AG09319 (cell line): ENCODE measurements at regions not wholly inside any gene's neighbourhood (a gene's known extent, or its start where the extent isn't known, plus 50 kb on each side); places are given as distances from the start of the nearest gene placed in this dataset.

Experiments
- DNase-seq: peaks from one replicate; pipeline ENCODE4 v3.0.0-alpha.2; 2010; ENCODE audit warnings: low read depth; ENCODE audit errors: extremely low read depth
- TF ChIP-seq, protein P1 (sequence below): IDR thresholded peaks from 2 replicates; pipeline ENCODE4 v1.5.1; 2011; ENCODE audit warnings: low read depth, mild to moderate bottlenecking, inconsistent platforms, low read length, moderate library complexity

DNA sequence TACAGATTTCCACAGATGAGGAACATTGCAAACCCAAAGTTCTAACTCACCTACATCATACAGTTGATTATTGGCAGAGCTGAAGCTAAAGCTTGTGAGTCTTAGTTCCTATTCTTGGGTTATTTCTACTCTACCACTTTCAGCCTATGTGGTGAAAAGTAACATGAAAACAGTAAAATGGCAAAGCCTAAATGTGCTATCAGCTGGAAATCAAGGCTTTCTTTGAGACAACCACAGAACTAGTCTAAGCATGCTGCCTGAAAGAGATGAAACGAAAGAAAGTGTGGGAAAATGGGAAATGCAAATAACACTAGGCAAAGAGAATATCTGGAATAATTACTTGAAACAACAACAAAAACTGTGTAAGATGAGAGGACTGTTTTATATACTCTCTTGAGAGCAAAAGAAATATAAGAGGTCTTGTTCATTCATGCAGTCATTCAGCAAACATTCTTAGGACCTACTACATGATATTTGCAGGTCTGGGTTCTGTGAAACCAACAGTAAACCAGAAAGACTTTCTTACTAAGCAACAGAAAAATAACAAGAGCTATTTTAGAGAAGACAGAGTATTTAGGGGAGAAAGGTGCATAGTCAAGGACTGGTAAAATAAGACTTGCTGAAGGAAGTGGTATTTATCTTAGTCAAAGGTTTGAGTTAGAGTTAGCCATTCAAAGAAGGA lies 437.1 kb downstream of the HTR7 start:
- DNase-seq: no peak
- TF ChIP-seq, protein P1, sequence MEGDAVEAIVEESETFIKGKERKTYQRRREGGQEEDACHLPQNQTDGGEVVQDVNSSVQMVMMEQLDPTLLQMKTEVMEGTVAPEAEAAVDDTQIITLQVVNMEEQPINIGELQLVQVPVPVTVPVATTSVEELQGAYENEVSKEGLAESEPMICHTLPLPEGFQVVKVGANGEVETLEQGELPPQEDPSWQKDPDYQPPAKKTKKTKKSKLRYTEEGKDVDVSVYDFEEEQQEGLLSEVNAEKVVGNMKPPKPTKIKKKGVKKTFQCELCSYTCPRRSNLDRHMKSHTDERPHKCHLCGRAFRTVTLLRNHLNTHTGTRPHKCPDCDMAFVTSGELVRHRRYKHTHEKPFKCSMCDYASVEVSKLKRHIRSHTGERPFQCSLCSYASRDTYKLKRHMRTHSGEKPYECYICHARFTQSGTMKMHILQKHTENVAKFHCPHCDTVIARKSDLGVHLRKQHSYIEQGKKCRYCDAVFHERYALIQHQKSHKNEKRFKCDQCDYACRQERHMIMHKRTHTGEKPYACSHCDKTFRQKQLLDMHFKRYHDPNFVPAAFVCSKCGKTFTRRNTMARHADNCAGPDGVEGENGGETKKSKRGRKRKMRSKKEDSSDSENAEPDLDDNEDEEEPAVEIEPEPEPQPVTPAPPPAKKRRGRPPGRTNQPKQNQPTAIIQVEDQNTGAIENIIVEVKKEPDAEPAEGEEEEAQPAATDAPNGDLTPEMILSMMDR: no peak

DNA sequence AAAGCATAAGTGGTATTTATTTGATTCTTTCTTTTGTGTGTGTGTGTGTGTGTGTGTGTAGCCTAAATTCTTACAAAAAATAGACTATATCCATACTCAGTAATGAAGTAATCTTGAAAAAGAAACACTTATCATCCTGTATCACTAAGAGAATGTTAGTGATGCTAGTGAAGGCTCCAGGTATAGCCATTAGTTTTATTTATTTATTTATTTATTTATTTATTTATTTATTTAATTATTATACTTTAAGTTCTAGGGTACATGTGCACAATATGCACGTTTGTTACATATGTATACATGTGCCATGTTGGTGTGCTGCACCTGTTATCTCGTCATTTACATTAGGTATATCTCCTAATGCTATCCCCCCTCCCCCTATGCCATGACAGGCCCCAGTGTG lies 436.0 kb downstream of the HTR7 start:
- TF ChIP-seq, protein P1: no peak

DNA sequence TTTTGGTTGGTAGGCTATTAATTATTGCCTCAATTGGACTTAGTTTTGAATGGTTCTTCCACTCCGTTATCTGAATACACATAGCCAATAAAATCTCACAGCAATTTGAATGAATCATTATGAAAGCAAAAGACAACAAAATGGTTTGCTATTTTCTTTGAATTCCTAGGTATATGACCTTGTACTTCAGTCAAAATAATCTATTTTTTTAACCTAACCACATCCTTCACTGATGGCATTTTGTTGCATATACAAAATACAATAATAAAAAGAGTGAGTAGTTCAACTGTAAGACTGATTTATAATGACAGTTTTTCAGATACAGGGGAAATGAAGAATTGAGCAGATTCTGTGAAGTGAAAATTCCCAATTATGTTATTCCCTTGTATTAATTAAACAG lies 433.1 kb downstream of the HTR7 start:
- TF ChIP-seq, protein P1: no peak
- no peak for DNase-seq

More for the DNA sequence above, 436.0 kb downstream of the HTR7 start:
- DNase-seq: no peak

DNA sequence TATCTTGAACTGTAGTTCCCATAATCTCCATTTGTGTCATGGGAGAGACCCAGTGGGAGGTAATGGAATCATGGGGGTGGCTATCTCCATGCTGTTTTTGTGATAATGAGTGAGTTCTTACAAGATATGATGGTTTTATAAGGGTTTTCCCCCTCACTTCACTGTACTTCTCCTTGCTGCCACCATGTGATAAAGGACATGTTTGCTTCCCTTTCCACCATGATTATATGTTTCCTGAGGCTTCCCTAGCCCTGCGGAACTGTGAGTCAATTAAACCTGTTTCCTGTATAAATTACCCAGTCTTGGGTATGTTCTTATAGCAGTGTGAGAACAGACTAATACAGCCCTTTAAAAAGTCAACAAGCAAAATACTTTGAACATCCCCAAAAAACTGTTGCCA lies 427.7 kb downstream of the HTR7 start:
- no peak for DNase-seq
- TF ChIP-seq, protein P1: no peak

DNA sequence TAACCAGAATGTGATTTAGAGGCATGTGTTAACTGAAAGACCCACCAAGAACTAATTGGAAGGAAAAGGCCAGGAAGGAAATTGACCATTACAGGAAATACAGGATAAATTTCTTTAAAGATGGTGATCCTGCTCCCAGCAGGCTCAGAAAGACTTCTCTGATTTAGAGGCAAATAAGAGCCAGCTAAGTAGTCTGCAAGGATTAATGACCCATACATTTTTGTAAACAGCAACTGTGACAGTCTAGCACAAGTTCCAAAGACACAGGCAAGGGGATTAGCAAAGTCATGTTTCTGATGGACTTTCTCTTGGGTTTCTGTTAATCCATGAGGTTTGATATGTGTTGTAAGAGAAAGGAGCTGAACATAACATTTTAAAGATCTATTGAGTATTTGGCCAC lies 425.0 kb downstream of the HTR7 start:
- no peak for DNase-seq
- TF ChIP-seq, protein P1: no peak

DNA sequence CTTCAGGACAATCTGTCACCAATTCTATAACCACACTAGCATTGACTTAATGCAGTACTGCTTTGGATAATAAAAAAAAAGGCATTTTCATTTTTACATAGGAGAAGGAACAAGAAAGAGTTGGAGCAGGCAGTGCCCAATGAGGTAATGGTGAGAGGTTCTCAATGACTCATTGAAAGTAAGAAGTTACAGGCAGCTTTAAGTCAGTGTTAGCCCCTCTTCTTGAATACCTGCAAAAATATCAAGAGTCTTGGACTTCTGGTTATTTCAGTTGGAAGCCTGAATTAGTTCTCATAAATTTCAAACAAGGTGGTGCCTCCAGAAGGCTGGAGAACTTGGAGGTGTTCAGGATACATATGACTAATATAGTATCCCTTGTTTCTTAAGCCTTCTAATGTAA lies 422.5 kb downstream of the HTR7 start:
- TF ChIP-seq, protein P1: no peak
- no peak for DNase-seq

DNA sequence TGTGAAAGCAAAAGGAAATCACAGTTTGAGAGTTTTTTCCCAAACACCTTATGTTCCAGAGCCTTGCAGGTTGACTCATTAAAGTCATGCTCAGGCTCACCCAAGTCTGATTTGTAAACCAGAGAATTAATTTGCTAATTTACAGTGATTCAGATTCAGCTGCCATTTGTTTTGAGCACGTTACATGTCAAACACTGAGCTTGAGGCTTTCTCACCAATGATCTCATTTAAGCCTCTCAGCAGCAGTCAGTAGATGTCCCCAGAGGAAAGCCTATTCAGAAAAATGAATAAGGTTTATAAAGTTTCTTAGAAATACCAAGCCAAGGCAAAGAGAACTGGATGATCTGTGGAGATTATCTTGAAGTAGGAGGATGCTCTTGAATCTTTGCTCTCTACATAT lies 420.4 kb downstream of the HTR7 start:
- no peak for DNase-seq
- TF ChIP-seq, protein P1: no peak
